ENCODE measurements at regions not wholly inside any gene's neighbourhood (a gene's known extent, or its start where the extent isn't known, plus 50 kb on each side); places are given as distances from the start of the nearest gene placed in this dataset.

DNA sequence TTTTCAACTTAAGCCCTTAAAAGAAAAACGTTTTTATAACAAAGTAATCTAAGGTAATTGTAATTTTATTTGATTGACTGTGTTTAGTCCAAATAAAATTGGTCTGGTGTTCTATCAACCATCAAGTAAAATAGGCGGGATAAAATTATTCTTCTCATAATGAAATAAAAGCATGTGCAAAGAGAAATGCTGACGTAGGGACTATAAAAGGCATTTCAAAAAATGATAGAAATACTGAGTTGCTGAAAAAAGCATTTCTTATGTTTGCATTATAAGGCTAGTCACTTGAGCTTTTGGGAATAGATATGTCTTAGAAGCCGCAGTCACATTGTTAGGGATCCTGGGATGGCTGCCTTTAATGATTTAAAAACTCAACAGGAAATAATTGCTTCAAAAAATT is 608.0 kb upstream of the JAG1 start:
- DNase-seq (ENCODE audit: low read depth), result no peak

GRCh38 chr20:11287126-11287525 is 613.3 kb upstream of the JAG1 start:
- DNase-seq (ENCODE audit: low read depth), result no peak

DNA sequence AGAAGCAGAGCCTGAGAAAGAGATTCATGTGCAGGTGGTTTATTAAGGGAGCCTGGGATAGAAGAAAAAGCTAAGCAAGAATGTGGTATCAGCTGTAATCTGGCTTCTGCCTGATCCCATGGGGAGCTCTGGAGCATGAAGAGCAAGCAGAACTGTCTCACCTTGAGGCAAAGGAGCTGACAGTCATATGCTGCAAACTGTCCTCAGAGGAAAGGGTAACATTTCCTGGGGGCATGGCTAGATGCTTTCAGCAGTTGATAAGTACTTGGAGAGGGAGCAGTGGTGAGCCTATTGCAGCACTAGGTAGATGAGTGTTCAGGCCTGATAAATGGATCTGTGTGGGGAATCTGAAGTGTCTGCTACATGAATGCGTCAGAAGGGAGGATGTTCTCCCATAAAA is 621.5 kb upstream of the BTBD3 start:
- no peak for DNase-seq (ENCODE audit: low read depth)

DNA sequence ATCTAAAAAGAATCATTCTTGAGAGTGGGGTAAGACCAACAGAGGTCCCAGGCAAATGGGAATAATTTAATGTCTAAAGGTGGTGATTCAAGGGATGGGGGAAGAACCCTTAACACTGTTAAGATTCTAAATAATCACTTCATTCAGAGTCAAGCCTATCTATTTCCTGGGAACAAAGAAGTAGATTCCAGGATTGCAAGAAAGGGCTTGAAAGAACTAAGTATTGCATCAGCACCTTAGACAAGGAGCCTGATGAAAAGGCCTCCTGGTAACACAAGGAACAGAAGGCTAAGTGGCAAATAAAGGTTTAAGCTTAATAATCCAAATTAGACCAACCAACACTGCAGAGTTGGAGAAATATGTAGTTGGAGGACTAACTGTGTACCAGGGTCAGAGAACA is 620.7 kb upstream of the BTBD3 start:
- no peak for DNase-seq (ENCODE audit: low read depth)

- no peak for DNase-seq (ENCODE audit: low read depth)
These were observed 616.0 kb upstream of the BTBD3 start for GRCh38 chr20:11301699-11302098.

DNA sequence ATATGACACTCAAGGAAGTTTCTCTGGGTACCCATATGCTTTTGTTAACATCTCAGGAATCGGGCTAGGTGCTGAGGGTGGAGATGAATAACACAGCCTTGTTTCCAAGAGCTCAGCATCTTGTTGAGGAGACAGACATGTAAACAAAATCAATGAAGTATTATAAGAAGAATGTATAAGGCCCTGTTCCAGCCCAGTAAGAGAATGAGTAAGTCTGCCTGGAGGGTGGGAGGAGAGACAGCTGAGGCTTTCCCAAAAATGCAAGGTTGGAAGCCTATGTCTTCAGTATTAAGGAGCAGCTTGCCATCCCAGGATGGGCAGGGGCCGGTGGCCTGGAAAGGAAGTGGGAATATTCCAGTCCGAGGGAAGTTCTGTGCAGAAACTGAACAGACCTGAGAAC is 615.3 kb upstream of the BTBD3 start:
- peak; percentile 48 for DNase-seq (ENCODE audit: low read depth)

DNA sequence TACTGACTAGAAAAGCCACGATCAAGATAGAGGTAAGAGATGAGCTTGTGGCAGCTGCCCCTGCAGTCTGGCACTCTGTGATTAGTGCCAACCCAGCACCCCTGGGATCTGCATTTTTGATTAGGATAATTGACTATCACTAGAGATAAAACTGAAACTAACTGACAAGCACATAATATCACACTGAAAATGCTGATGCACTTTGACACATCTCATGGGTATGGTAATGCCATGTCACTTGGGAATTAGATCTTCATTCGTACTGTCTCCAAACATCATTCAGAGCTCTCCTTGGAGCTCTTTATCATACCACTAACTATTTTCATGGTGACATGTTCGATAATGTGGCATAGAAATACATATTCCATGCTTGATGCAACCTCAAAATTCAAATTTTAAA is 612.9 kb upstream of the BTBD3 start:
- DNase-seq (ENCODE audit: low read depth), result no peak

GRCh38 chr20:11305406-11305805 is 612.3 kb upstream of the BTBD3 start:
- no peak for DNase-seq (ENCODE audit: low read depth)

- DNase-seq (ENCODE audit: low read depth), result no peak
These were observed 606.0 kb upstream of the BTBD3 start for GRCh38 chr20:11311659-11312224.

GRCh38 chr20:11315525-11315924 is 602.2 kb upstream of the BTBD3 start:
- no peak for DNase-seq (ENCODE audit: low read depth)

DNA sequence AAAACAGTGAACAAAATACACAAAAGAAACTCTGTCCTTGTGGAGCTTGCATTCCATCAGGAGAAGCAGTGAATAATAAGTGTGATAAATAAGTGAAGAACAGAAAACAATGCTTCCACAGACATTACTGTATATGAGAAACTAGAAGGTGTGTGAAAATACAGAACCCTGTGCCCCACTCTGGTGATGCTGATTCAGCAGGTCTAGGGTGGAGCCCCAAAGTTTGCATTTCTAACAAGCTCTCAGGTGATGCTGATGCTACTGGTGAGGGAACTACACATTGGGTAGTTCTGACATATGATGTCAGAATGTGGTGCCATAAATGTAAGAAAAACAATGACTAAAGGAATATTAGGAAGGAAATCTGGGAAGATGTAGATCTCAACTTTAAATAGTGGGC is 601.4 kb upstream of the BTBD3 start:
- DNase-seq (ENCODE audit: low read depth), result no peak

GRCh38 chr20:11320033-11320432 is 597.7 kb upstream of the BTBD3 start:
- DNase-seq (ENCODE audit: low read depth), result no peak

DNA sequence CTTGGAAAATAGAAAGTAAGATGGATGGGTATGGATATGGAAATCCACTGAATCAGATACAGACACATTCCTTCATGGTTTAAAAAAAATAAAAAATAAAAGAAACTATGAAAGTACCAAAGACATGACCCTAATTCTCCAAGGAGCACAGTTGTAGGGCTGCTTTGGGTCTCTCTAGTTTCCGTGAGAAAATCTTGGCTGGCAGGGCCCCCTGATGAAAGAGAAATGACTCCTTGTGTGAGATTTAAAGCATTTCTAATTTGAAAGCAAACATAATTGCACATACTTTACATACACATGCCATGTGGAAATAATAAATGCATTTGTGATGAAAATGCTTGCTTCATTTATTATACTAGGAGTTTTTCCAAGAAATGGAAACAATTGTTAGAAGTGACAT is 593.9 kb upstream of the BTBD3 start:
- DNase-seq (ENCODE audit: low read depth), result peak; percentile 55

- no peak for DNase-seq (ENCODE audit: low read depth)
These were observed 592.7 kb upstream of the BTBD3 start for GRCh38 chr20:11324990-11325389.

GRCh38 chr20:11328839-11329238 is 588.9 kb upstream of the BTBD3 start:
- DNase-seq (ENCODE audit: low read depth), result no peak

GRCh38 chr20:11329271-11329670 is 588.4 kb upstream of the BTBD3 start:
- DNase-seq (ENCODE audit: low read depth), result no peak

DNA sequence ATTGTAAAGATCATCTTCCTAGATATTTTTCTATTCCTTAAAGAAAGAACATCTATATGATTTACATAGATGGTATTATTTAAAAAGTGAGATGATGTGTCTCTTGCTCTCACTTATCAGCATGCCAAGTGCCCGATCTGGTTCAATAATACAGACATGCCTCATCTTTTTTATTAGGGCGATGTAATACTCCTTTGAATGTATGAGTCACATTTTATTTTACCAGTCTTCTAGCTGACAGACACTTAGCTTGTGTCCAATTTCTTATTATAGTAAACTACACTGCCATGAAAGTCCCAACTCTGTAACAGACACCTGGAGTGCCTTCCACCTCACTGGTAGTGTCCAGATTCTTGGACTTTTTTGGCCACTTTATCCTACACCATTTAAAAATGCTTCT is 586.6 kb upstream of the BTBD3 start:
- peak; percentile 43 for DNase-seq (ENCODE audit: low read depth)

DNA sequence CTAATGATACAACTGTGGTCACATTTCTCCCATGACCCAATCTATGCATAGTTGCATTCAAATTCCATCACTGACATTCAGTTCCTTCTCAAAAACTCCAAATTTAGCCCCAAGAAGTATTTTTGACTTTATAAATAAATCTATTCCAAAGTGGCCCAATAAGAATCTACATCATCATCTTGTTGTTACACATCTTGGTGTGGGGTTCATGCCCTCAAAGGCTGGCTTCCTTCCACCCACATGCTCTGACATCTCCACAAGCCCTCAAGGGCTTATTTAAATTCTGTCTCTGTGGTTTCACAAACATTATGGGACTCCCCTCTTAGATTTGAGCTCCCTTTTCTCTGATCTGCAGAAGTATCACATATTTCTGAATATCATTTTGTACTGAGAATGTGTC is 585.3 kb upstream of the BTBD3 start:
- peak; percentile 74 for DNase-seq (ENCODE audit: low read depth)

DNA sequence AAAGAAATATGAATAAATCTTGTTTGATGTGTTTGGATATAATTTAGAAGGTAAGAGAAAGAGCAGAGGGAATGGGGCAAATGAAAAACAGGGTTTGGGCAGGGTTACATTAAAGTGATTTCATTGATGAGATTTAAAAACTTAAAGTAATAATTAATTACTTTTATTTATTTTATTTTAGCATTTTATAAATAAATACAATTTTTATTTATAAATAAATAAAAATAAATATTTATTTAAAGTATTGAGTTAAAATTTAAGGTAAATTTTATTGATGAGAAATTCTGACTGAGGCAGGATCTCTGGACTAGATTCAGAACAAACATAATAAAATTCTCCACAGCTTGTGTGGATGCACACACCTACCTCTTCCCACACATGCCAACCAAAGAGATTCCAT is 584.1 kb upstream of the BTBD3 start:
- DNase-seq (ENCODE audit: low read depth), result no peak

DNA sequence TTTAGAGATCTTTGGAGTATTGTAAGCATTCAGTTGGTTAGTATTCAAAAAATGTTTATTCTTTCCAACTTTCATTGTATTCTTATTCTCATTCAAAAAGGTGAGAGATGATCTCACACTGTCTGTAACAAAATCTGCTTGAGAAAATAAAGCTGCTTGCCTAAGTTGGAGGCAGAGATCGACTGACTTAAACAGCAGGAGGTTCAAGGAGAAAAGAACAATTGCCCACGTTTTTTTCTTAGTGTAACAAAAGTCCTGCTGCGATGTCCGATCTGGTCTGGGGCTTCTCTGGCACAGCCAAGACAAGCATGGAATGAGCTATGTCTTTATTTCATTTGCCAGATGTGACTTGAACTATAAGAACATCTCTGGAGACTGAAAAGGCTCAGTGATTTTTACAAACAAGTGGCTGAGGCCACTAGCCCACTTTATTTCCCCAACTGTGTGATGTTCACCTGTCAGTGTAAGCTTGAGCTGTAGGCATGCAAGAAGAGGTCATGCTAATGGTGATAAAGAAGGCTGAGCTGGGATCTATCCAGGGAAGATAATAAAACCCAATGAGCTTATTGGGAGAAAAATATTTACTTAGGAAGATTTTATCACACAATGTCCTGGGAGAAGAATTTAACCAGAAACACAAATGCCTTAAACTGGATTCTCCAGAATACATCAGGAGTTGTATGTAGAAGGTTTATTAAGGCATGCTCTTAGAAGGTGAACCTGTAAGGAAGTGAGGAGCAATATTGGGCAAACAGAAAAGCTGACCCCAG is 580.1 kb upstream of the BTBD3 start:
- DNase-seq (ENCODE audit: low read depth), result no peak

GRCh38 chr20:11338496-11339306 is 579.0 kb upstream of the BTBD3 start:
- no peak for DNase-seq (ENCODE audit: low read depth)

DNA sequence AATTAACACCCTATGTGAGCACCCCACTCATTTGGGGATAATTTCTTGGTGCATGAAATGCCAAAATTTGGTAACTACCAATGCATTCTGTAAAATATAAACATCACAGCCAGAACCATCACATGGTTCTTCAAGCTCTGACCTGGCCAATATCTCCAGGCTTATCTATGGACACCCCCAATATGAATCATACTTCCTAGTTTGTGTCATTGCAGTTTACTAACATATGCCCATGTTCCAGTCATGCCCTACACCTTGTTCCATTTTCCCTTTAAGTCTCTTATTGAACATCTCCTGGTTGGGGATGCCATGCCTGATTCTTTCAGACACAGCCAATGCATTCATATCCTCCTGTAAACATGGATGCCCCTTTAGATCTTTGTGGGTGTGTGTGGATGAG is 572.8 kb upstream of the BTBD3 start:
- no peak for DNase-seq (ENCODE audit: low read depth)

- DNase-seq (ENCODE audit: low read depth), result no peak
These were observed 570.0 kb upstream of the BTBD3 start for GRCh38 chr20:11347738-11348137.
